Spleen (tissue), 7 donors: ENCODE measurements at regions not wholly inside any gene's neighbourhood (a gene's known extent, or its start where the extent isn't known, plus 50 kb on each side); places are given as distances from the start of the nearest gene placed in this dataset.

Source experiments
- CTCF ChIP-seq, 11 experiments: fragments of 200-600 bp in 7 of 11; fragments of 450-650 bp in 4 of 11; sonication (generic) in 4 of 11; IDR thresholded peaks in 8 of 11; conservative IDR thresholded peaks in 3 of 11; 1 replicate in 7 of 11; 2 replicates in 4 of 11; pipeline versions ENCODE4 v1.4.0 to v1.8.0; 2016 to 2021; ENCODE audit warnings: antibody characterized with exemption in 11 of 11, inconsistent platforms in 4 of 11, mild to moderate bottlenecking in 1 of 11
- POLR2AphosphoS5 ChIP-seq, 3 donors: sonication (generic); formaldehyde crosslinking; IDR thresholded peaks; one replicate each; pipeline ENCODE4 v1.5.1; 2017; ENCODE audit warnings: antibody characterized with exemption in 3 of 3
- donor health status: DM: no; HTN: no; CAD: no; lungs with moderate emphysema.
- donor health status: DM: no; HTN: no; CAD: no.
- donor health status: DM: no; HTN: no; CAD: no.

DNA sequence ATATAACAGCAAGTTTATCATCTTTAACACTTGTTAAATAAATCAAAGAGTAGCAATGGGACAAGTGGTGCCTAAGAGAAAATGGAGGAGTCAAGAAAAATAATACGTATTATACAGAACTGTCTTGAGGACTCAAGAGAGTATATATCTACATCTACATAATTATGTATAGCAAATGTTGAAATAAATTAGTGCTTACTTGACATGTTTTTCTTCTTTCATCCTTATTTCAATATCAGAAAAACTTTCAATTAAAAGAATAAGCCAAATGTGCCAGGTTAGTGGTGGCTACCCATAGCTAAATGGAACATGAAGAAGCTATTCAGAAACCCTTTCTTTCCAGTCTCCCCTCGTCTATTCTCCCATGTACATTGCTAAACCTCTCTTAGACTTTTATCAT, 267.3 kb upstream of the SPOPL start:
- TF ChIP-seq CTCF (IDR thresholded peaks at IDR 0.05 in 8 of 11, conservative IDR thresholded peaks at IDR 0.05 in 3 of 11) (no peak), POLR2AphosphoS5 (IDR thresholded peaks at IDR 0.05) (no peak)
